HFF-Myc (cell line): ENCODE measurements at regions not wholly inside any gene's neighbourhood (a gene's known extent, or its start where the extent isn't known, plus 50 kb on each side); places are given as distances from the start of the nearest gene placed in this dataset.

Source experiments
- DNase-seq: peaks from one replicate; pipeline ENCODE4 v3.0.0-alpha.2; 2011; ENCODE audit warnings: low read depth; ENCODE audit errors: extremely low read depth
- H3K4me3 ChIP-seq: replicated peaks from 2 replicates; pipeline ENCODE4 v1.5.1; 2011; ENCODE audit warnings: low read depth, mild to moderate bottlenecking, control low read depth, low read length
- TF ChIP-seq, protein P1 (sequence below): IDR thresholded peaks from 2 replicates; pipeline ENCODE4 v1.5.1; 2012; ENCODE audit warnings: mild to moderate bottlenecking, low read depth, low read length, control low read depth; ENCODE audit errors: missing control alignments

GRCh38 chr7:123259759-123260158 lies 60.0 kb upstream of the SLC13A1 start:
- TF ChIP-seq, protein P1, sequence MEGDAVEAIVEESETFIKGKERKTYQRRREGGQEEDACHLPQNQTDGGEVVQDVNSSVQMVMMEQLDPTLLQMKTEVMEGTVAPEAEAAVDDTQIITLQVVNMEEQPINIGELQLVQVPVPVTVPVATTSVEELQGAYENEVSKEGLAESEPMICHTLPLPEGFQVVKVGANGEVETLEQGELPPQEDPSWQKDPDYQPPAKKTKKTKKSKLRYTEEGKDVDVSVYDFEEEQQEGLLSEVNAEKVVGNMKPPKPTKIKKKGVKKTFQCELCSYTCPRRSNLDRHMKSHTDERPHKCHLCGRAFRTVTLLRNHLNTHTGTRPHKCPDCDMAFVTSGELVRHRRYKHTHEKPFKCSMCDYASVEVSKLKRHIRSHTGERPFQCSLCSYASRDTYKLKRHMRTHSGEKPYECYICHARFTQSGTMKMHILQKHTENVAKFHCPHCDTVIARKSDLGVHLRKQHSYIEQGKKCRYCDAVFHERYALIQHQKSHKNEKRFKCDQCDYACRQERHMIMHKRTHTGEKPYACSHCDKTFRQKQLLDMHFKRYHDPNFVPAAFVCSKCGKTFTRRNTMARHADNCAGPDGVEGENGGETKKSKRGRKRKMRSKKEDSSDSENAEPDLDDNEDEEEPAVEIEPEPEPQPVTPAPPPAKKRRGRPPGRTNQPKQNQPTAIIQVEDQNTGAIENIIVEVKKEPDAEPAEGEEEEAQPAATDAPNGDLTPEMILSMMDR, result no peak
- H3K4me3 ChIP-seq, result no peak overlapping the region
- DNase-seq, result no peak
